Keratinocyte (primary cell): ENCODE measurements at regions not wholly inside any gene's neighbourhood (a gene's known extent, or its start where the extent isn't known, plus 50 kb on each side); places are given as distances from the start of the nearest gene placed in this dataset.
"Not testable (repeated sequence)": the region's sequence is repeated elsewhere in the genome, so short reads cannot be mapped to it uniquely, and the experiment has no call there.

Source experiments
- DNase-seq: peaks from one replicate; pipeline ENCODE4 v3.0.0-alpha.2; 2011; ENCODE audit warnings: low read depth, missing footprints, low spot score
- FAIRE-seq: peaks from 2 replicates; lab custom pipeline; 2011; peaks lifted over from hg19 to GRCh38; lab: Jason Lieb, UNC
- H2AFZ ChIP-seq: 2 replicates; pipeline ENCODE4 v1.6.0; 2012; ENCODE audit warnings: low read length, control low read depth, inconsistent platforms; ENCODE audit not compliant: control insufficient read depth
- H3K27ac ChIP-seq: 2 replicates; pipeline ENCODE4 v1.5.1; 2011; ENCODE audit warnings: low read length; ENCODE audit not compliant: control insufficient read depth, insufficient read depth
- H3K27me3 ChIP-seq: 3 replicates; pipeline ENCODE4 v1.6.0; 2011; ENCODE audit warnings: low read length; ENCODE audit not compliant: control insufficient read depth, insufficient read depth; ENCODE audit errors: extremely low read depth
- H3K36me3 ChIP-seq, 2 experiments: 2 replicates in 1 of 2; 3 replicates in 1 of 2; pipeline ENCODE4 v1.5.1; 2011; ENCODE audit warnings: low read length in 2 of 2, mild to moderate bottlenecking in 1 of 2; ENCODE audit not compliant: control insufficient read depth in 2 of 2, insufficient read depth in 2 of 2; ENCODE audit errors: extremely low read depth in 1 of 2
- H3K4me1 ChIP-seq: 3 replicates; pipeline ENCODE4 v1.5.1; 2011; ENCODE audit warnings: low read length; ENCODE audit not compliant: control insufficient read depth, insufficient read depth; ENCODE audit errors: extremely low read depth
- H3K4me2 ChIP-seq: 3 replicates; pipeline ENCODE4 v1.6.0; 2011; ENCODE audit warnings: low read depth, low read length; ENCODE audit not compliant: control insufficient read depth, insufficient read depth; ENCODE audit errors: extremely low read depth
- H3K4me3 ChIP-seq, 3 experiments: fragments of 200-600 bp in 1 of 3; sonication (generic) in 1 of 3; 2 replicates in 2 of 3; 3 replicates in 1 of 3; pipeline ENCODE4 v1.5.1; 2011 to 2016; ENCODE audit warnings: low read length in 3 of 3, mild to moderate bottlenecking in 3 of 3, control low read depth in 2 of 3, inconsistent platforms in 1 of 3, low read depth in 1 of 3, mixed read lengths in 1 of 3, mixed run types in 1 of 3, moderate library complexity in 1 of 3; ENCODE audit not compliant: control insufficient read depth in 2 of 3, insufficient read depth in 2 of 3; ENCODE audit errors: extremely low read depth in 1 of 3
- H3K79me2 ChIP-seq: 2 replicates; pipeline ENCODE4 v1.6.0; 2012; ENCODE audit warnings: low read length; ENCODE audit not compliant: control insufficient read depth, insufficient read depth
- H3K9ac ChIP-seq: 3 replicates; pipeline ENCODE4 v1.6.0; 2011; ENCODE audit warnings: low read length; ENCODE audit not compliant: control insufficient read depth, insufficient read depth; ENCODE audit errors: extremely low read depth
- H3K9me1 ChIP-seq: 3 replicates; pipeline ENCODE4 v1.6.0; 2011; ENCODE audit warnings: low read length; ENCODE audit not compliant: control insufficient read depth, insufficient read depth; ENCODE audit errors: extremely low read depth
- H3K9me3 ChIP-seq: 2 replicates; pipeline ENCODE4 v1.5.1; 2012; ENCODE audit warnings: low read depth, low read length; ENCODE audit not compliant: control insufficient read depth
- H4K20me1 ChIP-seq: 3 replicates; pipeline ENCODE4 v1.6.0; 2011; ENCODE audit warnings: low read length; ENCODE audit not compliant: control insufficient read depth, insufficient read depth; ENCODE audit errors: extremely low read depth
- CTCF ChIP-seq, 3 experiments: IDR thresholded peaks in 1 of 3; conservative IDR thresholded peaks in 1 of 3; optimal IDR thresholded peaks in 1 of 3; 2 replicates in 2 of 3; 3 replicates in 1 of 3; pipeline versions ENCODE3 to v1.5.1; 2011; ENCODE audit warnings: low read length in 3 of 3, mild to moderate bottlenecking in 3 of 3, moderate library complexity in 2 of 3, control low read depth in 1 of 3, inconsistent platforms in 1 of 3; ENCODE audit not compliant: insufficient read depth in 2 of 3; ENCODE audit errors: extremely low read depth in 1 of 3
- EZH2 ChIP-seq: IDR thresholded peaks from one replicate; pipeline ENCODE4 v1.6.1; 2012; ENCODE audit warnings: inconsistent platforms, mild to moderate bottlenecking, low read length, moderate library complexity
- dilution Hi-C: fragments of 300-500 bp; cut with MboI; formaldehyde crosslinking; loops from one replicate; pipeline ENCODE4 v1.7.0; 2020; ENCODE audit warnings: low sequenced_read_pairs; ENCODE audit not compliant: extremely low pct_ligation_motif_present

- H3K4me1 ChIP-seq, result peaks cover 4% of the 10 kb centered on the region
- H3K9me1 ChIP-seq, result no peaks in the 10 kb centered on the region
- H3K36me3 ChIP-seq, result no peaks in the 10 kb centered on the region
- no peak overlapping the region for H2AFZ ChIP-seq
- no peak overlapping the region for H3K9ac ChIP-seq
- DNase-seq, result no peak
- no peaks in the 10 kb centered on the region for H3K79me2 ChIP-seq
- H3K4me2 ChIP-seq, result no peak overlapping the region
- H4K20me1 ChIP-seq, result no peaks in the 10 kb centered on the region
- no peaks in the 10 kb centered on the region for H3K27me3 ChIP-seq
- no peak overlapping the region for H3K27ac ChIP-seq
- no peak overlapping the region for H3K4me3 ChIP-seq
- dilution Hi-C loops, result no loop called here
- H3K9me3 ChIP-seq, result no peaks in the 10 kb centered on the region
- TF ChIP-seq EZH2, result no peak
- no peak for TF ChIP-seq CTCF (optimal IDR thresholded peaks at IDR 0.05 in 1 of 3, IDR thresholded peaks at IDR 0.05 in 1 of 3, conservative IDR thresholded peaks at IDR 0.05 in 1 of 3; ENCODE audit: extremely low read depth in 1 of 3, insufficient read depth in 2 of 3, low read length in 3 of 3)
- no peak for FAIRE-seq
Observed at GRCh38 chr7:96826089-96826488, 116.4 kb upstream of the SEM1 start.

DNA sequence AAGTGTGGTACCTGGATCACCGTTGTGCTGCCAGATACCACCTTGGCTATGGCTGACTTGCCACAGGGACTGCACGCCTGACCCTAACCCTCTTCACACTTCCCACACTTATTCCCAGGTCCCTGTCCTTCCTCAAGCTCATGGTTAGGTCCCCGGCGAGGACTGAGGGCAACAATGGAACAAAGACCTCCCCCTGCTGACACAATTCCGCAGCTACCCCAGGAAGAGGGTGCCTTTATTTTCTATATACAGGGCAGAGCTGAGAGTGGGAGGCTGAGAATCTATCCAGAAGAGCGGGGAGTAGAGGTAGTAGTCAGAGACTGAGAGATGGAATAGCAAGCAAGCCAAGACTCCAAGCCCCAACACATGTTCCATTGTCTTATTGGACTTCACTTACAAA is 118.1 kb upstream of the SEM1 start:
- Histone ChIP-seq H3K27me3 (no peaks in the 10 kb centered on the region), H3K9me1 (no peaks in the 10 kb centered on the region), H3K4me2 (no peak overlapping the region), H3K79me2 (no peaks in the 10 kb centered on the region), H4K20me1 (no peaks in the 10 kb centered on the region), H3K36me3 (no peaks in the 10 kb centered on the region), H3K9ac (no peak overlapping the region), H3K4me3 (no peak overlapping the region), H2AFZ (no peak overlapping the region), H3K9me3 (no peaks in the 10 kb centered on the region), H3K4me1 (peaks cover 4% of the 10 kb centered on the region), H3K27ac (no peak overlapping the region)
- dilution Hi-C loops, result no loop called here
- FAIRE-seq (no peak), DNase-seq (no peak)
- TF ChIP-seq EZH2 (no peak), CTCF (optimal IDR thresholded peaks at IDR 0.05 in 1 of 3, IDR thresholded peaks at IDR 0.05 in 1 of 3, conservative IDR thresholded peaks at IDR 0.05 in 1 of 3; ENCODE audit: extremely low read depth in 1 of 3, insufficient read depth in 2 of 3, low read length in 3 of 3) (no peak)

DNA sequence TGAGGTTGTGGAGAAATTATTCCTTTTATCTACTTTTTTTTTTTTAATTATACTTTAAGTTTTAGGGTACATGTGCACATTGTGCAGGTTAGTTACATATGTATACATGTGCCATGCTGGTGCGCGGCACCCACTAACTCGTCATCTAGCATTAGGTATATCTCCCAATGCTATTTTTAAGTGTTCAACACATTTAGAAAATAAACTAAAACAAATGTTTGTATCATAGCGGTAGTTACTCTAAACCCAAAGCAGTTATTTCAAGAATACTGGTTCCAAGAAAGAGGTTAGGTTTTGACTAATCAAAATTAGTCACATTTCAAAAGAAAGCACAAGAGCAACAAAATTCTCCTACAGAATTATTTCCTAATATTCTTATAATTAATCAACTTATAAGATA is 119.5 kb upstream of the SEM1 start:
- H3K79me2 ChIP-seq, FAIRE-seq, H3K9me1 ChIP-seq, H3K27ac ChIP-seq, H3K27me3 ChIP-seq, dilution Hi-C loops, H2AFZ ChIP-seq, H3K36me3 ChIP-seq, DNase-seq, H3K4me3 ChIP-seq, H3K4me2 ChIP-seq, H3K9me3 ChIP-seq, H3K4me1 ChIP-seq, H3K9ac ChIP-seq, H4K20me1 ChIP-seq: not testable (repeated sequence)
